ENCODE measurements at regions not wholly inside any gene's neighbourhood (a gene's known extent, or its start where the extent isn't known, plus 50 kb on each side); places are given as distances from the start of the nearest gene placed in this dataset.

DNA sequence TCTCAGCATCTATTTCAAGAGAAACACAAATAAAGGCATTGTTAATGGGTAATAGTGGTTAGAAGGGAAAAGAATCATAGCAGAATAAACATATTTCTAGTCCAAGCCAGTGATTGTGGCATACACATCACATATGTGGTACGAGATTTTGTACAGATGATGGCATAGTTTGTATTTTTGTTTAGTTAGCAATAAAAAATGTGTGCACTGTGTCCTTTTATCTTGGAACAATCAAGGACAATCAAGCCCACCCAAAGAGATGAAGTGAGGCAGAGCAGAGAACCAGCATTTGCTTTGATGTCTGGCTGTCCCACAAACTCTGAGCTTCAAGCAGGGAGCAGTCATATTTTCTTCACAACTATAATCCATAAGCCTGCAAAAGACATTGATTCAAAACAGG lies 256.5 kb upstream of the CHD6 start:
- no peaks in the 10 kb centered on the region for H3K9me2 ChIP-seq (ENCODE audit: insufficient read depth)
- DNase-seq (ENCODE audit: low read depth, low spot score) (no peak), ATAC-seq (no peak)
- no peak overlapping the region for H3K27ac ChIP-seq (ENCODE audit: low read depth, low read length)
- no peak overlapping the region for H3K9ac ChIP-seq (ENCODE audit: low read length)
- CTCF ChIA-PET: no interaction called here
- H3K9me3 ChIP-seq (ENCODE audit: control insufficient read depth in 1 of 2, insufficient read depth in 1 of 2, low read depth in 1 of 2, low read length in 2 of 2): no peaks in the 10 kb centered on the region; a peak in 1 of 4 replicates
- H4K20me1 ChIP-seq (ENCODE audit: insufficient read depth): no peaks in the 10 kb centered on the region
- H3K4me2 ChIP-seq (ENCODE audit: low read length): no peak overlapping the region
- no TSS peak for BruUV-seq (replicated peaks)
- RAD21 ChIA-PET (ENCODE audit: low non-redundant PET in 1 of 2, low total read pairs in 2 of 2, uncharacterized antibody in 2 of 2, unreplicated experiment in 2 of 2): no interaction called here
- no peaks in the 10 kb centered on the region for H3K4me1 ChIP-seq (ENCODE audit: control insufficient read depth in 1 of 2, insufficient read depth in 2 of 2, low read length in 2 of 2)
- POLR2A ChIA-PET: no interaction called here
- TF ChIP-seq POLR2AphosphoS5 (IDR thresholded peaks at IDR 0.05; ENCODE audit: low read depth, low read length) (no peak), TCF7L2 (IDR thresholded peaks at IDR 0.05; ENCODE audit: borderline replicate concordance, extremely low read depth, insufficient read depth, insufficient read length) (no peak), RAD21 (IDR thresholded peaks at IDR 0.05; ENCODE audit: low read depth) (no peak), FOSL1 (IDR thresholded peaks at IDR 0.05; ENCODE audit: low read depth) (no peak), ELF1 (IDR thresholded peaks at IDR 0.05; ENCODE audit: borderline replicate concordance, low read depth) (no peak), SP1 (IDR thresholded peaks at IDR 0.05; ENCODE audit: low read depth) (no peak)
- TF ChIP-seq, protein P1, sequence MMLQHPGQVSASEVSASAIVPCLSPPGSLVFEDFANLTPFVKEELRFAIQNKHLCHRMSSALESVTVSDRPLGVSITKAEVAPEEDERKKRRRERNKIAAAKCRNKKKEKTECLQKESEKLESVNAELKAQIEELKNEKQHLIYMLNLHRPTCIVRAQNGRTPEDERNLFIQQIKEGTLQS (IDR thresholded peaks at IDR 0.05): no peak
- TF ChIP-seq, protein P2, sequence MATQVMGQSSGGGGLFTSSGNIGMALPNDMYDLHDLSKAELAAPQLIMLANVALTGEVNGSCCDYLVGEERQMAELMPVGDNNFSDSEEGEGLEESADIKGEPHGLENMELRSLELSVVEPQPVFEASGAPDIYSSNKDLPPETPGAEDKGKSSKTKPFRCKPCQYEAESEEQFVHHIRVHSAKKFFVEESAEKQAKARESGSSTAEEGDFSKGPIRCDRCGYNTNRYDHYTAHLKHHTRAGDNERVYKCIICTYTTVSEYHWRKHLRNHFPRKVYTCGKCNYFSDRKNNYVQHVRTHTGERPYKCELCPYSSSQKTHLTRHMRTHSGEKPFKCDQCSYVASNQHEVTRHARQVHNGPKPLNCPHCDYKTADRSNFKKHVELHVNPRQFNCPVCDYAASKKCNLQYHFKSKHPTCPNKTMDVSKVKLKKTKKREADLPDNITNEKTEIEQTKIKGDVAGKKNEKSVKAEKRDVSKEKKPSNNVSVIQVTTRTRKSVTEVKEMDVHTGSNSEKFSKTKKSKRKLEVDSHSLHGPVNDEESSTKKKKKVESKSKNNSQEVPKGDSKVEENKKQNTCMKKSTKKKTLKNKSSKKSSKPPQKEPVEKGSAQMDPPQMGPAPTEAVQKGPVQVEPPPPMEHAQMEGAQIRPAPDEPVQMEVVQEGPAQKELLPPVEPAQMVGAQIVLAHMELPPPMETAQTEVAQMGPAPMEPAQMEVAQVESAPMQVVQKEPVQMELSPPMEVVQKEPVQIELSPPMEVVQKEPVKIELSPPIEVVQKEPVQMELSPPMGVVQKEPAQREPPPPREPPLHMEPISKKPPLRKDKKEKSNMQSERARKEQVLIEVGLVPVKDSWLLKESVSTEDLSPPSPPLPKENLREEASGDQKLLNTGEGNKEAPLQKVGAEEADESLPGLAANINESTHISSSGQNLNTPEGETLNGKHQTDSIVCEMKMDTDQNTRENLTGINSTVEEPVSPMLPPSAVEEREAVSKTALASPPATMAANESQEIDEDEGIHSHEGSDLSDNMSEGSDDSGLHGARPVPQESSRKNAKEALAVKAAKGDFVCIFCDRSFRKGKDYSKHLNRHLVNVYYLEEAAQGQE (IDR thresholded peaks at IDR 0.05; ENCODE audit: low read depth): no peak
- TF ChIP-seq, protein P3, sequence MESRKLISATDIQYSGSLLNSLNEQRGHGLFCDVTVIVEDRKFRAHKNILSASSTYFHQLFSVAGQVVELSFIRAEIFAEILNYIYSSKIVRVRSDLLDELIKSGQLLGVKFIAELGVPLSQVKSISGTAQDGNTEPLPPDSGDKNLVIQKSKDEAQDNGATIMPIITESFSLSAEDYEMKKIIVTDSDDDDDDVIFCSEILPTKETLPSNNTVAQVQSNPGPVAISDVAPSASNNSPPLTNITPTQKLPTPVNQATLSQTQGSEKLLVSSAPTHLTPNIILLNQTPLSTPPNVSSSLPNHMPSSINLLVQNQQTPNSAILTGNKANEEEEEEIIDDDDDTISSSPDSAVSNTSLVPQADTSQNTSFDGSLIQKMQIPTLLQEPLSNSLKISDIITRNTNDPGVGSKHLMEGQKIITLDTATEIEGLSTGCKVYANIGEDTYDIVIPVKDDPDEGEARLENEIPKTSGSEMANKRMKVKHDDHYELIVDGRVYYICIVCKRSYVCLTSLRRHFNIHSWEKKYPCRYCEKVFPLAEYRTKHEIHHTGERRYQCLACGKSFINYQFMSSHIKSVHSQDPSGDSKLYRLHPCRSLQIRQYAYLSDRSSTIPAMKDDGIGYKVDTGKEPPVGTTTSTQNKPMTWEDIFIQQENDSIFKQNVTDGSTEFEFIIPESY (IDR thresholded peaks at IDR 0.05; ENCODE audit: extremely low read depth, insufficient replicate concordance, low read length): no peak
- no peak overlapping the region for H3K4me3 ChIP-seq (replicated peaks in 1 of 2; ENCODE audit: low read depth in 1 of 2, low read length in 2 of 2)
- H3K27me3 ChIP-seq (ENCODE audit: insufficient read depth, low read length): no peaks in the 10 kb centered on the region
- no peak overlapping the region for H2AFZ ChIP-seq (ENCODE audit: low read depth, low read length, poor library complexity, severe bottlenecking)
- H3K79me2 ChIP-seq (ENCODE audit: insufficient read depth, low read length): no peaks in the 10 kb centered on the region
- no peaks in the 10 kb centered on the region for H3K36me3 ChIP-seq (ENCODE audit: control insufficient read depth in 1 of 2, insufficient read depth in 2 of 2, low read length in 2 of 2)
- intact Hi-C loops (cut with micrococcal nuclease): no loop called here
